WTC11 (cell line): ENCODE measurements at regions not wholly inside any gene's neighbourhood (a gene's known extent, or its start where the extent isn't known, plus 50 kb on each side); places are given as distances from the start of the nearest gene placed in this dataset.

Experiments used
- ELF4 ChIP-seq: sonication (generic); formaldehyde crosslinking; IDR thresholded peaks from 2 replicates; pipeline ENCODE4 v1.8.1; 2022; ENCODE audit warnings: low read depth, mild to moderate bottlenecking, moderate library complexity, missing genetic modification reagents
- KAT7 ChIP-seq: sonication (generic); formaldehyde crosslinking; IDR thresholded peaks from 2 replicates; pipeline ENCODE4 v1.8.1; 2023; ENCODE audit warnings: missing genetic modification reagents, mild to moderate bottlenecking, borderline replicate concordance
- NFE2L1 ChIP-seq: sonication (generic); formaldehyde crosslinking; IDR thresholded peaks from 2 replicates; pipeline ENCODE4 v1.8.1; 2023; ENCODE audit warnings: missing genetic modification reagents
- TEAD4 ChIP-seq: sonication (generic); formaldehyde crosslinking; IDR thresholded peaks from 2 replicates; pipeline ENCODE4 v1.8.0; 2022; ENCODE audit warnings: mild to moderate bottlenecking, missing genetic modification reagents
- TF ChIP-seq, protein P1 (sequence below): fragments of 200-600 bp; IDR thresholded peaks from 2 replicates; pipeline ENCODE4 v1.8.0; 2022; ENCODE audit warnings: antibody characterized with exemption

DNA sequence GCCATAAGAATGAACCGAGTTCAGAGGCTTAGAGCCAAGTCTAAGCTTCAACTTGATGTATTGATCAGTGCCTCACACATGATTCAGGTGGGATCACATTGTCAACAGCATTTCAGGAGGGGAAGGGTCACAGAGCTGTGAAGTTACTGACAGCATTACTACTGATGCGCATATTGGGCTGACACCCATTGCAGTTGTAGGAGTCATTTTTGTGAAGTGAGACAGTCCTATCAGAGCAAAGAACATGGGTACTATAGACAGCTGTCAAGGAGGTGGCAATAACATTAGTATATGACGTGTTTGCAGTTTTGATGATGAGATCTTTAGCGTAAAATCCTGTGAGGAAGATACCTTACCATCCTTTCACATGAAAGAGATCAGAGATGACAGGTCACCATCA, 206.0 kb upstream of the RBM19 start:
- TF ChIP-seq ELF4, result no peak
- TF ChIP-seq, protein P1, sequence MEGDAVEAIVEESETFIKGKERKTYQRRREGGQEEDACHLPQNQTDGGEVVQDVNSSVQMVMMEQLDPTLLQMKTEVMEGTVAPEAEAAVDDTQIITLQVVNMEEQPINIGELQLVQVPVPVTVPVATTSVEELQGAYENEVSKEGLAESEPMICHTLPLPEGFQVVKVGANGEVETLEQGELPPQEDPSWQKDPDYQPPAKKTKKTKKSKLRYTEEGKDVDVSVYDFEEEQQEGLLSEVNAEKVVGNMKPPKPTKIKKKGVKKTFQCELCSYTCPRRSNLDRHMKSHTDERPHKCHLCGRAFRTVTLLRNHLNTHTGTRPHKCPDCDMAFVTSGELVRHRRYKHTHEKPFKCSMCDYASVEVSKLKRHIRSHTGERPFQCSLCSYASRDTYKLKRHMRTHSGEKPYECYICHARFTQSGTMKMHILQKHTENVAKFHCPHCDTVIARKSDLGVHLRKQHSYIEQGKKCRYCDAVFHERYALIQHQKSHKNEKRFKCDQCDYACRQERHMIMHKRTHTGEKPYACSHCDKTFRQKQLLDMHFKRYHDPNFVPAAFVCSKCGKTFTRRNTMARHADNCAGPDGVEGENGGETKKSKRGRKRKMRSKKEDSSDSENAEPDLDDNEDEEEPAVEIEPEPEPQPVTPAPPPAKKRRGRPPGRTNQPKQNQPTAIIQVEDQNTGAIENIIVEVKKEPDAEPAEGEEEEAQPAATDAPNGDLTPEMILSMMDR, result no peak
- no peak for TF ChIP-seq NFE2L1 (CRISPR knock-in tag)
- TF ChIP-seq TEAD4 (CRISPR knock-in tag), result no peak
- no peak for TF ChIP-seq KAT7
